ENCODE measurements at regions not wholly inside any gene's neighbourhood (a gene's known extent, or its start where the extent isn't known, plus 50 kb on each side); places are given as distances from the start of the nearest gene placed in this dataset.
"Not testable (repeated sequence)": the region's sequence is repeated elsewhere in the genome, so short reads cannot be mapped to it uniquely, and the experiment has no call there.

DNA sequence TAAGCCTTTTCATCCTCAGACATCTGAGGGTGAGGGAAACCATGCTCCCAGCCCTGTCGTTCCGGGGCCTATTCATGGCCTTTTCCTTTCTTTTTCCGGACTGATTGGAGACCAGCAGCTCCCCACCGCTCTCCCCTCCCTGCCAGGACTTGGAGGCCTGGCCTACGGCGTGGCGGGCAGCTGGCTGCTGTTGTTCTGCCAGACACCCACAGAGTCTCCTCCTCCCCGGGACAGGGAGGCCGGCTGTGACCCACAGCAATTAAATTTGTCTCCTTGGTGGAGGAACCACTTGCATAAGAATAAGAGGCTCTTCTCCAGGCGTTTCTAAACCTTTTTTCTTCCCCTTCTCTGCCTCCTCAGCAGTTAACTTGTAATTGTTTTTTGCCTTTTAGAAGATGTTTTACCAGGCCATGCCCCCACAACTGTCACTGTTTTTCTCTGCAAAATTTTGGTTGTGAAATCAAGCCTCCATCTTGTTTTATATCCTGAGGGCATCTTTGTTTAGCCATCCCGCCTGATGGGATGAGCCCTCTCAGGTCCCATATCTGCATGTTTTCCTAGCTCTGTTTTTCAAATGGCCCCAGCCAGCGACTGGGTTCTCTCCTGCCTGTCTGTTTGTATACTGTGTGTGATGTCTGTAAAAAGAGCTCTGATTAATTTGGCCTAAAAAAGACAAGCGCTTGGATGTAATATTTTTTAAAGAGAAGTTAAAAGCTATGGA lies 1060.0 kb upstream of the DDX18 start:
- DNase-seq (ENCODE audit: low read depth in 3 of 3, low spot score in 2 of 3) = no peak

DNA sequence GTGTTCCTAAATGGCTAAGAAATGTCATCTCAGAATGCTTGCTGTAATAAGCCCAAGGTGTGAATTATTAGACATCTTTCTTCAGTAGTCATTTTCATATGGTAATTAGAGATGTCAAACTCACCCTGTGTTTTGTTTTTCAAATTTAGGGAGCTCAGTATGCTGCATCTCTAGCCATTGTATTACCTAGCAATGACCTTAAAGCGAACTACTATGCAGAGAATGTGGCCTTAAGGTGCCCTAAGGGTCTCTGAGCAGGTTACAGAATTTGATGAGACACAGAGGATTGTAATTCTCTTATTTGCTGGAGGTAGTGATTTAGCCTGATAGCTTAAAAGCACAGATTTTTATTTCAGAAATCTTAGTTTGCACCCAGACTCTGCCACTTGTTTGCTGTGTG lies 1052.6 kb upstream of the DDX18 start:
- no peak for DNase-seq (ENCODE audit: low read depth in 3 of 3, low spot score in 2 of 3)

DNA sequence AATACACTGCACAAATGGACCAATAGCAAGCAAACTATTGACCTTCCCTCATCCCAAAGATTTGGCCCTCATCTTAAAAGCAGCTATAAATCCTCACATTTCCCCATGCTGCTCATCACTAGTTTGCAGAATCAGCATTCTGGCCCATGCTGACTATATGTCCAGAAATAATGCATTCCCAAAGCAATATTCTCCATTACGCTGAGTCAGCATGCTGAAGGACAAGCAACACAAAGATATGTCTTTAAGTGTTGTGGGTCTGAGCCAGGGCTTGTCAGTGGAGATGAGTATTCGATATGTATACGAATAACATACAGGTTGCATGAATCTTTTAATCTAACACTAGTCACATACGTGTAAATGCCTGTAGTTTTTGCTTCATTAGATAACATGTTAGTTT lies 1045.0 kb upstream of the DDX18 start:
- no peak for DNase-seq (ENCODE audit: low read depth in 3 of 3, low spot score in 2 of 3)

DNA sequence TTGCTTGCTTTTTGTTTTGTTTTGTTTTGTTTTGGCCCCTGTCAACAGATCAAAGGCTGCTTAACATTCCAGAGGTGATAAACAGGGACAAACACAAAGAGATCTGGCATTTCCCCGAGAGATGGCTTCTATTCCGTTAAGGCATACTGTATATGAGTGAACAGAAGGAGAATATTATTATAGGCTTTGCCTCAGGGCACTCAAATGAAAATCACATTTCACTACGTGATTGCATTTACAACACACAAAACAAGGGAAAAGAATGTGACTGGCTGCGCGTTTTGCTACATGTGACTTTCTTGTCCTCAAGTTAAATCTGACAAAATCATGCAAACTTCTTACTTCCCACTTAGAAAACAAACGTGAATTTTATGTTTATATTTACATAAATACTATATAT lies 1037.9 kb upstream of the DDX18 start:
- no peak for DNase-seq (ENCODE audit: low read depth in 3 of 3, low spot score in 2 of 3)

DNA sequence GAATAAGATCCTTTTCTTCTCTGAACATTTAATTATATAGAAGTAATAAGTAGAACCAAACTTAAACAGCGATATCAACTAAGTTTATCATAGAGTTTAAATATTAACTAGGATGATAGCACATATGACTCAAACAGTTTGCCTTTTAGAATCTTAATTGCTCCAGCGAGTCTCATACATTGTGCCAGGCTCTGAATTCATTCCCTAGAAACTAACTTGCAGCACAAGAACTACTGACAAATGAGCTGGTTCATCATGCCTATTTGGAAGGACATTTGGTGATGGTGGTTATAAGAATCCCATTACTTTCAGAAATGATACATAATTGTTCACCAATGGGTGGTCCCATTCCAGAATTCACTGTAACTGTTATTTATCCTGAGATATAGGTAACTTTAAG lies 1026.6 kb upstream of the DDX18 start:
- no peak for DNase-seq (ENCODE audit: low read depth in 3 of 3, low spot score in 2 of 3)

DNA sequence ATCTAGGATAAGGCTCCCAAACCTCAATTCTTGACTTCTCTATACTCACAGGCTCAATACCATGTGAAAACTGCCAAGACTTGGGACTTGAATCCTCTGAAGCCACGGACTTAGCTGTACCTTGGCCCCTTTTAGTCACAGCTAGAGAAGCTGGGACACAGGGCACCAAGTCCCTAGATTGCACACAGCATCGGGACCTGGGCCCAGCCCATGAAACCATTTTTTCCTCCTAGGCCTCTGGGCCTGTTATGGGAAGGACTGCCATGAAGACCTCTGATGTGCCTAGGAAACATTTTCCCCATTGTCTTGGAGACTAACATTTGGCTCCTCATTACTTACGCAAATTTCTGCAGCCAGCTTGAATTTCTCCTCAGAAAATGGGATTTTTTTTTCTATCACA lies 1011.8 kb upstream of the DDX18 start:
- no peak for DNase-seq (ENCODE audit: low read depth in 3 of 3, low spot score in 2 of 3)

DNA sequence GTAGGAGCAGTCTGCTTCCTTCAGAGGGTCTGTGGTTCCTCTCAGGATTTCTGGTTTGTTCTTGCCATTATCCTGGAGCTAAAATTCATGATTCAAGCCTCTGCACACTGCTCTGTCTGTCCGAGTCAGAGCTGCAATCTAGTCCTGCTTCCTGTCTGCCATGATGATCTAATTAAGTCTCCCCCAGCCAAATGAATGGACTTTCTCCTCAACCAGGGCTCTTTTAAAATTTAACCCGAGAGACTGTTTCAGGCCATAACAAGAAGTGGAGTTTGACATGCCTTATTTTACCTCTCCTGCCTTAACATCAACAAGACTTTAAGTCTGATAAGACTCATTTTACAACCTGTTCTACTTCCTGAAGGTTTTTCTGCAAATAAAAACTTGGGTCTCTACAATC lies 1009.6 kb upstream of the DDX18 start:
- no peak for DNase-seq (ENCODE audit: low read depth in 3 of 3, low spot score in 2 of 3)

DNA sequence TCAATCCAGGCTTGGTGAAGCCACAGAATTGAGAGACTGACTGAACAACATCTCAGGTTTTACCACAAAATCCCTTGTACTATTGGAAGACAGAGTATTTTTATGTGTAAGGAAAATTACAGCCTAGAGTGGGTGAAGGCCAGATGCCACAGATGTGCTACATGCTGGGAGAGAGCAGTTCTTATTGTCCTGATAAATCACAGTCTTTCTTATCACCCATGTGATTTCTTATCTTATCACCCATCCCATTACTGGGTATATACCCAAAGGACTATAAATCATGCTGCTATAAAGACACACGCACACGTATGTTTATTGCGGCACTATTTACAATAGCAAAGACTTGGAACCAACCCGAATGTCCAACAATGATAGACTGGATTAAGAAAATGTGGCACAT lies 1008.0 kb upstream of the DDX18 start:
- not testable (repeated sequence) for DNase-seq (ENCODE audit: low read depth in 3 of 3, low spot score in 2 of 3)

DNA sequence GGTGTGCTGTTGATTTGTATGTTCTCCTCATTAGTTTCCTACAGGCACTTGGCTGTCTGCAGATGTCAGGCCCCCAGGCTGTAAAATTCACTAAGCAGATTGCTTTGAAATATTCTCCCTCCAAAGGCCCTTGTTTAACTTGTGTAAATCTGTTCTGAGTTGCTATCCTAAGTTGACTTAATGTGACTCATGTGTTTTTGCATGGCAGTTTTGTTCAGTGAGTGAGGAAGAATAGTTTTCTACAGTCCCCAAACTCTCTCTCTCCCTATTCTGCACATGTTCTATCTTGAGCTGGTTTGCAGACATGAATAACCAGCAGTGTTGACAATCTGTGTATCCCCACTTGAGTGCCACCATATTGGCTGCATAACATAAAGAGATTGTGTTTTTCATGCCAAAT lies 1005.4 kb upstream of the DDX18 start:
- DNase-seq (ENCODE audit: low read depth in 3 of 3, low spot score in 2 of 3) = no peak

DNA sequence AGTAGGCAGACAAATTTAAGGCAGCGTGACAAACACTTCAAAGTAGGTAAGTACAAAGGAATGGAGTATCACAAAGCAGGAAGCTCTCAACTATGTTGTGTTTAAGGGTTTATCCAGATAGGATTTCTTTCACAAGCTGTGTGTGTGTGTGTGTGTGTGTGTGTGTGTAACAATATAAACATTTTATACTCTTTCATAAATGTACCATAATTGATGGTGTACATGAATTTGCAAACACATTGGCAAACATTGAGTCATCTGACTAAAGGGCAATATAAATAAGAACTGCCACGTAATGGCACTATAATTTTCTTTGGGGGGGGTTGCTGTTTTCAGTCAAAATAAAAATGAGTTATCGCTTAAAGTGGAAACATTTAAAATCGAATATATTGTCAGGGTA lies 1004.4 kb upstream of the DDX18 start:
- no peak for DNase-seq (ENCODE audit: low read depth in 3 of 3, low spot score in 2 of 3)

DNA sequence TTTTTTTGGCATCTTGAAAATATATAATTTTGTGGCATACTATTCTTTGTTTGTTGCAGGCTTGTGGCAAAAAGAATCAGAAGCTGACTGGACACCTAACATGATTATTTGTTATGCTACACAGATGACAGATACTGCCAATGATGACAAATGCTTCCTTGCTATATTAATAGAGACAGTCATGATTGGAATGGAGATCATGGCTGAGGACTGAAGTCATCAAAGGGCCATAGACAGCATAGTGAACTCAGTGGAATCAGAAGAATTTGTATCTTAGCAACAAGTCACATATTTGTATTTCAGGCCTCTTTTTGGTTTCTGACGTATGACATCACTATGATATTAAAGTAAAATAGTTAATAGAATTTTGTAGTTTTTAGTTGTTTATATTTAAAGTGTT lies 1003.8 kb upstream of the DDX18 start:
- no peak for DNase-seq (ENCODE audit: low read depth in 3 of 3, low spot score in 2 of 3)

DNA sequence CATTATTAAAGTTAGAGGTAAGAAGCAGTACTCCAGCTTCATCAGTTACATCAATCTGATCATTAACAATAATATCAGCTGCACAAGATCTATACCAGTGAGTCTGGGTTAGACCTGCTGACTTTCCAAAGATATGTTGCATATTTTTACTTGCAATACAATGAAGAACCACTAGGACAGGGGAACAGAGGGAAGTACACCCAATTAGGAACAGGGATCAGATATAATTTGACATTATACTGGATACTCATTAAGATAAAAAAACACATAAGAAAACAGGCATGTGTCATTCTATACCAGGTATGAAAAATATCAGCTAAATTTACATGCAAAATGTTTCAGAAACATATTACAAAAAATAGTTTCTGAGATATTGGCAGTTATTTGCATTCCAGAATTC lies 995.1 kb upstream of the DDX18 start:
- DNase-seq (ENCODE audit: low read depth in 3 of 3, low spot score in 2 of 3) = no peak

DNA sequence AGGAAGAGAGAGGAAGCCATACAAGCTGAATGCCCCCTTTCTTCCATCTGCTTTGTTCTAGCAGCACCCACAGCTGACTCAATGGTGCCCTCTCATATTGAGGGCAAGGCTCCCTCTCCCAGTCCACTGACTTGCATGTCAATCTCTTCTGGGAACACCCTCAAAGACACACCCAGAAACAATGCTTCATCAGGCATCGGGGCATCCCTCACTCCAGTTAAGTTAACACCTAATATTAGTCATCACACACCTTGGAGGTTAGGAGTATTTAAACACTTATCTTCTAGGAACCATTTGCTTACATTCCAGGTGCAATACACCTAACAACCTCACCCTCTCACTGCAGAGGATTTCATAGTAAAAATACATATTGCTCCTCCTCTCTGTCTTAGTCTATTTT lies 993.5 kb upstream of the DDX18 start:
- no peak for DNase-seq (ENCODE audit: low read depth in 3 of 3, low spot score in 2 of 3)

DNA sequence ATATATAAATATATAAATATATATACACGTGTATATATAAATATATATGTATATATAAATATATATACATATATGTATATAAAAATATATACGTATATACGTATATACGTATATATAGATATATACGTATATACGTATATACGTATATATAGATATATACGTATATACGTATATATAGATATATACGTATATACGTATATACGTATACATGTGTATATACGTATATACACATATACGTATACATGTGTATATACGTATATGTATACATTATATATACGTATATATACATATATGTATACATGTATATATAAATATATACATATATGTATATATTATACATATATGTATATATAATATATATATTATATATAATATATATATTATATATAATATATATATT lies 984.9 kb upstream of the DDX18 start:
- DNase-seq (ENCODE audit: low read depth in 3 of 3, low spot score in 2 of 3) = not testable (repeated sequence)

DNA sequence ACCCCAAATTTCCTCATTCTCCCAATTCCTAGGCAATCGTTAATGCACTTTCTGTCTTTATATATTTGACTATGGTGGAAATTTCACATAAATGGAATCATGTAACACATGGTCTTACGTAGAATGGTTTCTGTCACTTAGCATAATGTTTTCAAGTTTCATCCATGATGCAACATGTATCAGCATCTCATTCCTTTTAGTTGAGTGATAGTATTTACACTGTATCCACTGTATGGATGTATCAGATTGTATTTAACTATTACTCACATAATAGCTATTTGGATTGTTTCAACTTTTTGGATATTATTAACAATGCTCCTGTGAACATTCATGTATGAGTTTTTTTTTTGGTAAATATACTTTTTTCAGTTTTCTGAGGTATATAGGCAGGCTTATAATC lies 982.3 kb upstream of the DDX18 start:
- DNase-seq (ENCODE audit: low read depth in 3 of 3, low spot score in 2 of 3) = no peak

DNA sequence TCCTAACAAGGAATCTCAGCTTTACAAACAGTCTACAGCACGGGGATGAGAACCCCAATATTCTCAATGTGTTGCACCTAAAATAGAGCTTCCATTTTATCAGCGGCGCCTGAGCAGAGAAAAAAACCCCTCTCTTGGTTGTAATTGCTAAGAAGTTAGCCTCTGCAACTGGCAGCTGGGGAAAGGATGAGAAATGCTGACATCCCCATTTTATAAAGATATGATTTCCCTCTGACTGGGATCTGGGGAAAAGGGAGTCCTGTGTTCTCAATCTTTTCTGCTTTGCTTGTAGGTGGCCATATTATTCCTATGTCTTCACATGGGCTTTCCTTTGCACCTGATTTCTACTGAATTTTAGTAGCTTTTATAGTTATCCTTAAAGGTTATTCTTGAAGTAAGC lies 981.4 kb upstream of the DDX18 start:
- no peak for DNase-seq (ENCODE audit: low read depth in 3 of 3, low spot score in 2 of 3)

DNA sequence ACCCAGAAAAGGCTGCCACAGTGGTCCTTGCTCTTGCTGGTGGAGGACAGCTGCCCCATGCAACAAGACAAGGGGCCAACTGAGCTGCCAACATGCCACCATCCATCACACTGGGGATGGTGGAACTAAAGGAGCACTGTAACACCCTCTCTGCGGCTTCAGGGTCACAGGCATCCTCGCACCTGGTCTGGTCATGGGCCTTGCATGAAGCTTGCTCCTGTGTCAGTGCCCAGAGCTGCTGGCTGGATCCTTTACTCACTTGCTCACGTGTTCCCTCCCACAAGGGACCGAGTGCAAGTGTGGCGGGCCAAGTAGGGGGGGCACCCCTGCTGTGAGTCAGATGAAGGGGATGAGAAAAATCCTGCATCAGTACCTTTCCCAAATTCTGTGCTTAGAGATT lies 972.3 kb upstream of the DDX18 start:
- no peak for DNase-seq (ENCODE audit: low read depth in 3 of 3, low spot score in 2 of 3)

DNA sequence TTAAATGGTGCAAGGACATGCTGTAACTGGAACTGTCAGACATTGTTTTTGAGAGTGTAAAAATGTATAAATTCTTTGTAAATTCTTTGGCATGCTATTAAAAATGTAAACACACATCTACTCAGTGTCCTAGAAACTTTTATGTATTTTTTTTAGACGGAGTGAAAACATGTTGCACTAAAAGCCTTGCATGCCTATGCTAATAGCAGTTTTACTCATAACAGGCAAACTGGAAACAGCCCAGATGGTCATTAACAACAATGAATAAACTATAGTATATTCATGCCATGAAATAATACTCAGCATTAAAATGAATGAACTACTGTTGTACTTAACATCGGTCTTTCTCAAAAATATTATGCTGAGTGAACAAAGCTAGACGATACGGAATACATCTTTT lies 954.8 kb upstream of the DDX18 start:
- DNase-seq (ENCODE audit: low read depth in 3 of 3, low spot score in 2 of 3) = no peak

DNA sequence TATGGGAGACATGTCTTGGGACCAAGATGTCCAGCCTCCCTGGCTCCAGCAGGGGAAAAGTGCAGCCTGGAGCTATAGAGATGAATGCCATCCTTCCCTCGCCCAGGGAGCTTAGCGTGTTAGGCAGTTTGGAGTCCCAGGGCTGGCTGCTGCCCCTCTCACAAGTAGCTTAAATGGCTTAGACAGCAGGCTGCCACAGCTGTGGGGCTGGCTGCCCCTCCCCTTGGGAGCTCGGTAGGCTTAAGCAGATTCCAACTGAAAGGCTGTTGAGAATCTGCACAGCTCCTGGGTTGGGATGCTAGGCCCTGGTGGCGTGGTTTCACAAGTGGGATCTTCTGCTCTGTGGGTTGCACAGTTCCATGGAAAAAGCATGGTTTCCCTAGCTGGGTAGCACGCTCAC lies 940.5 kb upstream of the DDX18 start:
- DNase-seq (ENCODE audit: low read depth in 3 of 3, low spot score in 2 of 3) = no peak

DNA sequence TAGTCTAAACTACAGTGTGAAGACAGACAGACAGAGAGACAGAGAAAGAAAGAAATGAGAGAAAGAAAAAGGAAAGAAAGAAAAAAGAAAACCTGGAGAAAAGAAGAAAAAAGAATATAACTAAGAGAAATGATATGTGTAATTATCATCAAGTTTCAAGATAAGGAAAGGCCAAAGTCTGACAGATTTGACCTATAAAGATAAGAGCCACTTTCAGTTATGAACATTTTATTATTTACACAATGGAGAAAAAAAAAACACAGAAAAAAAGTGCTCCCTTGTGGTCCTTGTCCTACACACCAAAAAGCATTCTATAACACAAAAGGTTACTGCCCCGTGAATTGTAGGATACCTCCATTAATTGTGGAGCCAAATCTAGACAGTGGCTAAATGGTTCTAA lies 937.2 kb upstream of the DDX18 start:
- no peak for DNase-seq (ENCODE audit: low read depth in 3 of 3, low spot score in 2 of 3)

DNA sequence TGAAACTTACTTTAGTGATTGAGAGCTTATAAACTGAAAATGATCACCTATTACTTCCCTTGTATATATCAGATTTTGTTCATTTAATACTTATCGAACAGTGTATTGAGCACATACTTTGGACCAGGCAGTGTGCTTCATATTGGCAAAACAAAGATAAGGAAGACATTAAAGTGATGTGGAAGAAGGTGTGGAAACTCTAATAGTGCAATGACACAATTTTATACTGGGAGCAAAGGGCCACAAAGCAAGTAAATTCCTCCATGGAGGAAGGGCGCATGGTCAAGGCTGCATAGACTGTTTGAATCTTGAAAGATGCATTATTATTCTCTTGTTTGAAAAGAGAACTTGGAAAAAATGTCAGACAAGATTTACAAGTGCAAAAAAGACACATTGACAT lies 936.5 kb upstream of the DDX18 start:
- DNase-seq (ENCODE audit: low read depth in 3 of 3, low spot score in 2 of 3) = no peak

DNA sequence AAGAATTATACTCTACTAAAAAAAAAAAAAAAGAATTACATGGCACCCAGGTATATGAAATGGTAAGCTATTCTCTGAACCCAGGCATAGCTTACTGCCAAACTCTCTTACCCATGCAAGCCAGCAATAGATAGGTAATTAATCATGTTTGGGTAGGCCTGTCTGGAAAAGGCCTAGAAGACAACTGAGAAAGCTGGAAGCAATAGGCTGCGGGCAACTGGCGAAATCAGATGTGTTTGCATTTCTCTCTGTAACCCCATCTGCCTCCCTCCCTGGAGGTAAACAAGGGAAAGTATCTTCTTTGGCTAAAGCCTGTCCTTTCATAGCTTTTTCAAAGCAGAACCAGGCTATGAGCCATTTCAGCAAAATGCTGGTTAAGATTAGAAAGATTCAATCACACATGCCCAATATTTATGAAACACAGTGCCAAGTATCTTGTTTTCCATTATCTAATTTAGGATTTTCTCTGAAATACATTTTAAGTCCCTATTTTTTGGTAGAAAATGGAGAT lies 934.8 kb upstream of the DDX18 start:
- no peak for DNase-seq (ENCODE audit: low read depth in 3 of 3, low spot score in 2 of 3)

DNA sequence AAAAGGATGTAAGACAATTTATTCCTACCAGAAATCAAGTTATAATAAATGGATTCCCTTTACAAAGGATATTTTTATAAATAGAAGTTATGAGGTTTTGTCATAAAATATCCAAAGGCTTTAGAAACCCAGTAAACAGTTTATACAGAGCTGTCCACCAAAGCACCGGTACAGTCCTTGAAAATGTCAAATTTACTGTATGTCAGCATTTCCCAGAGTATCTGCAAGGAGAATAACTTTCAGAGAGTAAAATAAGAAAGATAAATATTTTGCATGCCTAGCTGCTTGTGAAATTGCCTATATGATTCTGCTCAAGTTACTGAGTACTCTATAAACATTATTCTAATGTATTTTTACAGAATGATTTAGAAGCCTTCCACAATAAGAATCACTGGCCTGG lies 923.3 kb upstream of the DDX18 start:
- no peak for DNase-seq (ENCODE audit: low read depth in 3 of 3, low spot score in 2 of 3)
